ENCODE measurements at regions not wholly inside any gene's neighbourhood (a gene's known extent, or its start where the extent isn't known, plus 50 kb on each side); places are given as distances from the start of the nearest gene placed in this dataset.

DNA sequence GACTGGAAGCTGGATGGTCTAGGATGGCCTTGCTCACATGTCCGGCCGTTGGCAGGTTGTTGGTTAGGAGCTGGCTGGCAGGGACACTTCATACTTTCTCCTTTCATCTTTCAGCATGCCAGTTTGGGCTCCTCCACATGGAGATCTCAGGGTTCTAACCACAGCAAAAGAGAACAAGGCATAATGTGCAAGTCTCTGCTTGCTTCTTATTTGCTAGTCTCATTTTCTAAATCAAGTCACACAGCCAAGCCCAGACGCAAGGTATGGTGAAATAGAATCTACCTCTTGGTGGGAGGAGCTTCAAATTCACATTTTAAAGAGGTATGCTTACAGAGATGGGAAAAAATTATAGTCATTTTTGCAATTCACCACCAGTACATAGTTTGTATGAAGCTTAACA is 69.1 kb upstream of the NAP1L1 start:
- H2BK120ac ChIP-seq (ENCODE audit: insufficient read depth, low read length, poor library complexity): no peak overlapping the region
- no peaks in the 10 kb centered on the region for H3K79me2 ChIP-seq (ENCODE audit: control insufficient read depth, insufficient read depth, low read length, poor library complexity)
- no peak overlapping the region for H2AK5ac ChIP-seq (ENCODE audit: low read length)
- H3K4me2 ChIP-seq (ENCODE audit: low read length): no peak overlapping the region
- no peaks in the 10 kb centered on the region for H3K36me3 ChIP-seq (ENCODE audit: control insufficient read depth in 1 of 2, insufficient read depth in 2 of 2, low read length in 2 of 2)
- H3K79me1 ChIP-seq (ENCODE audit: low read length): no peaks in the 10 kb centered on the region
- no peak overlapping the region for H4K12ac ChIP-seq (ENCODE audit: low read depth, low read length)
- H3K23ac ChIP-seq (ENCODE audit: low read length): no peak overlapping the region
- H3K4ac ChIP-seq (ENCODE audit: low read depth, low read length): no peak overlapping the region
- WGBS (ENCODE audit: extremely low coverage, insufficient coverage, insufficient read length): no CpG with 5 or more reads among the region's 3 CpGs
- no peak overlapping the region for H3K18ac ChIP-seq (ENCODE audit: low read length)
- no peaks in the 10 kb centered on the region for H3K27me3 ChIP-seq (ENCODE audit: insufficient read depth, low read length)
- no peaks in the 10 kb centered on the region for H3K4me1 ChIP-seq (ENCODE audit: control insufficient read depth in 1 of 2, insufficient read depth in 2 of 2, low read length in 2 of 2)
- H4K91ac ChIP-seq (ENCODE audit: low read depth, low read length): no peak overlapping the region
- H2BK12ac ChIP-seq (ENCODE audit: low read length): no peak overlapping the region
- H2AFZ ChIP-seq (ENCODE audit: insufficient read depth, low read length, poor library complexity): no peak overlapping the region
- H3K14ac ChIP-seq (ENCODE audit: low read length): no peak overlapping the region
- no peak overlapping the region for H3K9ac ChIP-seq (ENCODE audit: low read length)
- no peak overlapping the region for H3K27ac ChIP-seq (ENCODE audit: low read depth, low read length)
- H2BK5ac ChIP-seq (ENCODE audit: low read depth, low read length, poor library complexity): no peak overlapping the region
- H4K8ac ChIP-seq (ENCODE audit: low read depth, low read length): no peak overlapping the region
- no peak for DNase-seq
- H3K9me3 ChIP-seq (ENCODE audit: insufficient read depth, low read depth, low read length): no peaks in the 10 kb centered on the region
- no peak overlapping the region for H3K4me3 ChIP-seq (ENCODE audit: low read depth, low read length)

DNA sequence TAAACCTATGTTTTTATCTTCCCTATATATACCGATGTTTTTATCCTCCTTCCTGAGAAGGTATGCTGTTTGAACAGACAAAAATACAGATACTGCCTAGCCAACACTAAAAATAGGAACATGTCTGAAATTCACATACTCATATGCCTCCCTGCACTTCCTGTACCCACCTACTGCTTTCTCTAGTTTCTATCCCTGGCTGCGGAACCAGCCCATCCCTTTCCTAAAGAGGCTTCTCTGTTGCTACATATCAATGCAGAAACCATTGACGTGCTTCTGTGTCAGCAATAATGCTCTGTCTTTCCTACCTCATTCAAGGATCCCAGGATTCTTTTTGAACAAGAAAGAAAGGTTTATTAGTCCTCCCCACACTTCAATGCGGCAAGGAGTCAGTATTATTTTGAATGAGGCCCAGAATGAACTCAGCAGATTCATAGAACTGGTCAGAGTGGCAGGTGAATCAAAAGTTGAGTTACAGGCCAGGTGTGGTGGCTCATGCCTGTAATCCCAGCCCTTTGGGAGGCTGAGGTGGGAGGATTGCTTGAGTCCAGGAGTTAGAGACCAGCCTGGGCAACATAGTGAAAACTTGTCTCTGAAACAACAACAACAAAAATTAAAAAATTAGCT is 67.8 kb upstream of the NAP1L1 start:
- Histone ChIP-seq H4K91ac (ENCODE audit: low read depth, low read length) (no peak overlapping the region), H3K9ac (ENCODE audit: low read length) (no peak overlapping the region), H3K18ac (ENCODE audit: low read length) (no peak overlapping the region), H3K27me3 (ENCODE audit: insufficient read depth, low read length) (no peaks in the 10 kb centered on the region), H3K79me1 (ENCODE audit: low read length) (no peaks in the 10 kb centered on the region), H3K9me3 (ENCODE audit: insufficient read depth, low read depth, low read length) (no peaks in the 10 kb centered on the region), H2AK5ac (ENCODE audit: low read length) (no peak overlapping the region), H2BK12ac (ENCODE audit: low read length) (no peak overlapping the region), H3K14ac (ENCODE audit: low read length) (no peak overlapping the region), H3K79me2 (ENCODE audit: control insufficient read depth, insufficient read depth, low read length, poor library complexity) (no peaks in the 10 kb centered on the region), H3K27ac (ENCODE audit: low read depth, low read length) (no peak overlapping the region), H3K4me3 (ENCODE audit: low read depth, low read length) (no peak overlapping the region), H4K12ac (ENCODE audit: low read depth, low read length) (no peak overlapping the region), H3K36me3 (ENCODE audit: control insufficient read depth in 1 of 2, insufficient read depth in 2 of 2, low read length in 2 of 2) (no peaks in the 10 kb centered on the region), H2AFZ (ENCODE audit: insufficient read depth, low read length, poor library complexity) (no peak overlapping the region), H3K4me2 (ENCODE audit: low read length) (no peak overlapping the region), H4K8ac (ENCODE audit: low read depth, low read length) (no peak overlapping the region), H3K4ac (ENCODE audit: low read depth, low read length) (no peak overlapping the region), H3K23ac (ENCODE audit: low read length) (no peak overlapping the region), H2BK5ac (ENCODE audit: low read depth, low read length, poor library complexity) (no peak overlapping the region), H2BK120ac (ENCODE audit: insufficient read depth, low read length, poor library complexity) (no peak overlapping the region), H3K4me1 (ENCODE audit: control insufficient read depth in 1 of 2, insufficient read depth in 2 of 2, low read length in 2 of 2) (no peaks in the 10 kb centered on the region)
- no CpG with 5 or more reads among the region's 4 CpGs for WGBS (ENCODE audit: extremely low coverage, insufficient coverage, insufficient read length)
- no peak for DNase-seq

DNA sequence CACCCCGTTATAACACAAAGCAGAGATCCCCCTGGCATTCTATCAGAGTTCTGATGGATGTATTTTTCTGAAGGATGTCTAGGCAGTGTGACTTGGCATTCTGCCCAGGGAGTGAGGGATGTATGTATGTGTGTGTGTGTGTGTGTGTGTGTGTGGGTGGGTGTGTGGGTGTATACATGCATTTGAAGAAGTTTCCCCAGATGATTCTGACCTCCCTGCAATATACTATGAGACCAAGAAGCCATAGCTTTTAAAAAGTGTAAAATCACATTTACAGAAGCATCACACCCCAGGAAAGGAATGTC is 59.7 kb upstream of the NAP1L1 start:
- Histone ChIP-seq H3K79me1 (ENCODE audit: low read length) (no peaks in the 10 kb centered on the region), H3K23ac (ENCODE audit: low read length) (no peak overlapping the region), H4K8ac (ENCODE audit: low read depth, low read length) (no peak overlapping the region), H3K4me2 (ENCODE audit: low read length) (no peak overlapping the region), H3K4me3 (ENCODE audit: low read depth, low read length) (no peak overlapping the region), H3K14ac (ENCODE audit: low read length) (no peak overlapping the region), H2BK12ac (ENCODE audit: low read length) (no peak overlapping the region), H3K18ac (ENCODE audit: low read length) (no peak overlapping the region), H2AFZ (ENCODE audit: insufficient read depth, low read length, poor library complexity) (no peak overlapping the region), H3K4me1 (ENCODE audit: control insufficient read depth in 1 of 2, insufficient read depth in 2 of 2, low read length in 2 of 2) (no peaks in the 10 kb centered on the region), H2BK5ac (ENCODE audit: low read depth, low read length, poor library complexity) (no peak overlapping the region), H3K9ac (ENCODE audit: low read length) (no peak overlapping the region), H3K36me3 (ENCODE audit: control insufficient read depth in 1 of 2, insufficient read depth in 2 of 2, low read length in 2 of 2) (no peaks in the 10 kb centered on the region), H2BK120ac (ENCODE audit: insufficient read depth, low read length, poor library complexity) (no peak overlapping the region), H4K12ac (ENCODE audit: low read depth, low read length) (no peak overlapping the region), H3K9me3 (ENCODE audit: insufficient read depth, low read depth, low read length) (no peaks in the 10 kb centered on the region), H3K27ac (ENCODE audit: low read depth, low read length) (no peak overlapping the region), H3K79me2 (ENCODE audit: control insufficient read depth, insufficient read depth, low read length, poor library complexity) (no peaks in the 10 kb centered on the region), H2AK5ac (ENCODE audit: low read length) (no peak overlapping the region), H3K27me3 (ENCODE audit: insufficient read depth, low read length) (no peaks in the 10 kb centered on the region), H4K91ac (ENCODE audit: low read depth, low read length) (no peak overlapping the region), H3K4ac (ENCODE audit: low read depth, low read length) (no peak overlapping the region)
- DNase-seq: no peak
- WGBS (ENCODE audit: extremely low coverage, insufficient coverage, insufficient read length): no CpG with 5 or more reads among the region's 1 CpG

DNA sequence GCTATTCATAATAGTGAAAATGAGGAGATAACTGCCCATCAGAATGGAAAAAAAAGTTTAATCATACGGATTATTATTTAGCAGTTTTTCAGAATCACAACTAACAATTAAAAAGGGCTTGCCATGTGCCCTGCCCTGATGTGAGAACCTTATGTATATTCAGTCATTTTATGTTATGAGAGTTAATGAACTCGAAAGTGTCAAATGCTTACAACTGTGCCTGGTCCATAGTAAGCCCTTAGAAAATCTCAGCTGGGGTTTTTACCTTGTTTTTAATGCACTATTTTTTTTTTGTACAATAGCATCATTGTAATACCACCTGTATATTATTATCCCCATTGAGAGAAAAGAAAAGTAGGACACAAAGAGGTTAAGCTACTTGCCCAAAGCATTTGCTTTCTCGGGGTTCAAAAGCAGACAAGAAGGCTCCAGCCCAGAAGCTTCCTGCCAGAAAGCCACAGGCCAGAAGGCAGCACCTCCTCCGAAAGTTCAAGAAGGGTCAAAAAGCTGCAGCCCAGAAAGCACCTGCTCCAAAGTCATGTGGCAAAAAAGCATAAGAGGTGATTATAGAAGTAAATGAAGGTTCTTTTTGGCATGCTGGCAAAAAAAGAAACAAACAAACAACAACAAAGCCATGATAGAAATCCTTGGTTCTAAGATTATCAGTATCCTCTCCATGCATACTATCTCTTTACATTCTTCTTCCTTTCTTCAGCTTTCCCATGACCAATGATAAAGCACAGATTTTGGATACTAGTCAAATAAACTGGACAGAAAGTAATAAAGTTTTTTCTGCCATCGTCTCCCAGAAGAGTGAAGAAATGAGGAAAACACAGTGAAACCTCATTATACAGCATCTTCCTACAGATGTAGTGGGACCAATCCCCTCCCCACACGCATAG is 59.1 kb upstream of the NAP1L1 start:
- DNase-seq: no peak
- H3K4me3 ChIP-seq (ENCODE audit: low read depth, low read length): no peak overlapping the region
- no peak overlapping the region for H3K4ac ChIP-seq (ENCODE audit: low read depth, low read length)
- H3K23ac ChIP-seq (ENCODE audit: low read length): no peak overlapping the region
- no peak overlapping the region for H3K18ac ChIP-seq (ENCODE audit: low read length)
- no peaks in the 10 kb centered on the region for H3K9me3 ChIP-seq (ENCODE audit: insufficient read depth, low read depth, low read length)
- H3K36me3 ChIP-seq (ENCODE audit: control insufficient read depth in 1 of 2, insufficient read depth in 2 of 2, low read length in 2 of 2): no peaks in the 10 kb centered on the region
- H3K27me3 ChIP-seq (ENCODE audit: insufficient read depth, low read length): no peaks in the 10 kb centered on the region
- H3K14ac ChIP-seq (ENCODE audit: low read length): no peak overlapping the region
- H2BK120ac ChIP-seq (ENCODE audit: insufficient read depth, low read length, poor library complexity): no peak overlapping the region
- no peak overlapping the region for H2AFZ ChIP-seq (ENCODE audit: insufficient read depth, low read length, poor library complexity)
- no peak overlapping the region for H4K12ac ChIP-seq (ENCODE audit: low read depth, low read length)
- no peaks in the 10 kb centered on the region for H3K79me1 ChIP-seq (ENCODE audit: low read length)
- H3K27ac ChIP-seq (ENCODE audit: low read depth, low read length): no peak overlapping the region
- H3K79me2 ChIP-seq (ENCODE audit: control insufficient read depth, insufficient read depth, low read length, poor library complexity): no peaks in the 10 kb centered on the region
- no peaks in the 10 kb centered on the region for H3K4me1 ChIP-seq (ENCODE audit: control insufficient read depth in 1 of 2, insufficient read depth in 2 of 2, low read length in 2 of 2)
- no peak overlapping the region for H2BK12ac ChIP-seq (ENCODE audit: low read length)
- no peak overlapping the region for H2AK5ac ChIP-seq (ENCODE audit: low read length)
- no peak overlapping the region for H4K91ac ChIP-seq (ENCODE audit: low read depth, low read length)
- H2BK5ac ChIP-seq (ENCODE audit: low read depth, low read length, poor library complexity): no peak overlapping the region
- H4K8ac ChIP-seq (ENCODE audit: low read depth, low read length): no peak overlapping the region
- H3K4me2 ChIP-seq (ENCODE audit: low read length): no peak overlapping the region
- H3K9ac ChIP-seq (ENCODE audit: low read length): no peak overlapping the region
- WGBS (ENCODE audit: extremely low coverage, insufficient coverage, insufficient read length): no CpG with 5 or more reads among the region's 6 CpGs

Data from trophoblast cell (in vitro differentiated cells and primary cell).